Natural killer cell (primary cell): ENCODE measurements at regions not wholly inside any gene's neighbourhood (a gene's known extent, or its start where the extent isn't known, plus 50 kb on each side); places are given as distances from the start of the nearest gene placed in this dataset.

Experiments
- ATAC-seq, 3 donors: fragments of 150-1000 bp in 2 of 3; fragments of 200-7000 bp in 1 of 3; cut with Tn5 transposase; 1 replicate in 1 of 3; 2 replicates in 2 of 3; pipeline ENCODE4 v1.10.0; 2021; ENCODE audit warnings: mild to moderate bottlenecking in 2 of 3, moderate library complexity in 2 of 3
- DNase-seq, 2 donors: peaks; one replicate each; pipeline versions ENCODE4 v3.0.0 to v3.0.0-alpha.2; 2013 to 2021; ENCODE audit warnings: mixed read lengths in 1 of 2
- H3K27ac ChIP-seq: one replicate; pipeline ENCODE4 v1.5.1; 2013; ENCODE audit warnings: mild to moderate bottlenecking, low read length
- H3K27me3 ChIP-seq: one replicate; pipeline ENCODE4 v1.6.1; 2013; ENCODE audit warnings: low read length; ENCODE audit not compliant: control insufficient read depth, insufficient read depth
- H3K36me3 ChIP-seq: one replicate; pipeline ENCODE4 v1.6.1; 2013; ENCODE audit warnings: low read length; ENCODE audit not compliant: control insufficient read depth, insufficient read depth
- H3K4me1 ChIP-seq: one replicate; pipeline ENCODE4 v1.6.1; 2013; ENCODE audit warnings: low read length; ENCODE audit not compliant: control insufficient read depth, insufficient read depth
- H3K4me3 ChIP-seq: one replicate; pipeline ENCODE4 v1.5.1; 2013; ENCODE audit warnings: low read length
- H3K9me3 ChIP-seq: one replicate; pipeline ENCODE4 v1.6.1; 2013; ENCODE audit warnings: low read length; ENCODE audit not compliant: control insufficient read depth, insufficient read depth
- H3K27ac Mint-ChIP-seq, 2 donors: one replicate each; pipeline ENCODE4 v1.8.0; 2022; ENCODE audit warnings: mild to moderate bottlenecking in 2 of 2, mixed read lengths in 2 of 2, moderate library complexity in 1 of 2
- H3K27me3 Mint-ChIP-seq, 2 donors: one replicate each; pipeline ENCODE4 v1.8.0; 2022; ENCODE audit warnings: low read depth in 2 of 2, mixed read lengths in 2 of 2
- H3K36me3 Mint-ChIP-seq: one replicate; pipeline ENCODE4 v1.8.0; 2022; ENCODE audit warnings: mixed read lengths
- H3K4me1 Mint-ChIP-seq, 2 donors: one replicate each; pipeline ENCODE4 v1.8.0; 2022; ENCODE audit warnings: mixed read lengths in 2 of 2
- H3K4me3 Mint-ChIP-seq: one replicate; pipeline ENCODE4 v1.8.0; 2022; ENCODE audit warnings: mild to moderate bottlenecking, moderate library complexity, mixed read lengths
- H3K9me3 Mint-ChIP-seq, 2 donors: one replicate each; pipeline ENCODE4 v1.8.0; 2022; ENCODE audit warnings: mixed read lengths in 2 of 2
- CTCF ChIP-seq: fragments of 200-600 bp; IDR thresholded peaks from one replicate; pipeline ENCODE4 v1.8.0; 2022; ENCODE audit warnings: antibody characterized with exemption
- WGBS: methylation state at CpG from one replicate; pipeline ENCODE4 v1.1.7; 2013; ENCODE audit warnings: missing lambda C conversion rate; ENCODE audit not compliant: insufficient coverage; 5-methylcytosine and 5-hydroxymethylcytosine counted together
- intact Hi-C: fragments of 100-400 bp; cut with micrococcal nuclease; formaldehyde crosslinking; loops from one replicate; pipeline ENCODE4 v1.14.2; 2022

- Mint-ChIP-seq H3K27ac (no peak overlapping the region), H3K4me1 (no peaks in the 10 kb centered on the region), H3K9me3 (no peaks in the 10 kb centered on the region), H3K36me3 (no peaks in the 10 kb centered on the region), H3K4me3 (no peak overlapping the region), H3K27me3 (peaks cover 0 to 8% of the 10 kb centered on the region in 2 donors)
- no peaks in the 10 kb centered on the region for H3K9me3 ChIP-seq
- H3K27me3 ChIP-seq = no peaks in the 10 kb centered on the region
- WGBS = 83% methylated on average over 1 of the region's 1 CpG
- intact Hi-C loops = no loop called here
- no peak for TF ChIP-seq CTCF
- ATAC-seq = no peak
- no peak overlapping the region for H3K27ac ChIP-seq
- H3K4me3 ChIP-seq = no peak overlapping the region
- no peaks in the 10 kb centered on the region for H3K36me3 ChIP-seq
- no peaks in the 10 kb centered on the region for H3K4me1 ChIP-seq
- no peak for DNase-seq
Observed at GRCh38 chr6:12522347-12522746, 194.2 kb upstream of the PHACTR1 start.

GRCh38 chr6:12523726-12524125 is 192.8 kb upstream of the PHACTR1 start:
- Mint-ChIP-seq H3K4me3 (no peak overlapping the region), H3K27ac (no peak overlapping the region), H3K36me3 (no peaks in the 10 kb centered on the region), H3K9me3 (no peaks in the 10 kb centered on the region), H3K27me3 (peaks cover 0 to 8% of the 10 kb centered on the region in 2 donors), H3K4me1 (no peaks in the 10 kb centered on the region)
- no peak for TF ChIP-seq CTCF
- intact Hi-C loops = no loop called here
- Histone ChIP-seq H3K27ac (no peak overlapping the region), H3K4me3 (no peak overlapping the region), H3K9me3 (no peaks in the 10 kb centered on the region), H3K36me3 (no peaks in the 10 kb centered on the region), H3K27me3 (no peaks in the 10 kb centered on the region), H3K4me1 (no peaks in the 10 kb centered on the region)
- ATAC-seq (no peak), DNase-seq (no peak)
- 89% methylated on average over 1 of the region's 1 CpG for WGBS

GRCh38 chr6:12525276-12525675 is 191.3 kb upstream of the PHACTR1 start:
- H3K4me1 ChIP-seq = no peaks in the 10 kb centered on the region
- 100% methylated on average over 3 of the region's 3 CpGs for WGBS
- H3K36me3 ChIP-seq = no peaks in the 10 kb centered on the region
- Mint-ChIP-seq H3K27ac (no peak overlapping the region), H3K4me1 (no peaks in the 10 kb centered on the region), H3K4me3 (no peak overlapping the region), H3K36me3 (no peaks in the 10 kb centered on the region), H3K9me3 (peaks cover 0 to 2% of the 10 kb centered on the region in 2 donors), H3K27me3 (peaks cover 0 to 8% of the 10 kb centered on the region in 2 donors)
- ATAC-seq (no peak), DNase-seq (no peak)
- TF ChIP-seq CTCF = no peak
- no peak overlapping the region for H3K4me3 ChIP-seq
- no peaks in the 10 kb centered on the region for H3K27me3 ChIP-seq
- H3K27ac ChIP-seq = no peak overlapping the region
- intact Hi-C loops = no loop called here
- H3K9me3 ChIP-seq = no peaks in the 10 kb centered on the region

- intact Hi-C loops = no loop called here
- TF ChIP-seq CTCF = no peak
- no peak for DNase-seq
- Mint-ChIP-seq H3K9me3 (peaks cover 0 to 2% of the 10 kb centered on the region in 2 donors), H3K4me3 (no peak overlapping the region), H3K4me1 (no peaks in the 10 kb centered on the region), H3K36me3 (no peaks in the 10 kb centered on the region), H3K27me3 (peaks cover 0 to 8% of the 10 kb centered on the region in 2 donors), H3K27ac (no peak overlapping the region)
- Histone ChIP-seq H3K27me3 (no peaks in the 10 kb centered on the region), H3K4me3 (no peak overlapping the region), H3K36me3 (no peaks in the 10 kb centered on the region), H3K9me3 (no peaks in the 10 kb centered on the region), H3K27ac (no peak overlapping the region), H3K4me1 (no peaks in the 10 kb centered on the region)
- WGBS = no CpG with 5 or more reads among the region's 2 CpGs
- no peak for ATAC-seq
Observed at GRCh38 chr6:12527339-12527738, 189.2 kb upstream of the PHACTR1 start.
